ENCODE measurements at regions not wholly inside any gene's neighbourhood (a gene's known extent, or its start where the extent isn't known, plus 50 kb on each side); places are given as distances from the start of the nearest gene placed in this dataset.

DNA sequence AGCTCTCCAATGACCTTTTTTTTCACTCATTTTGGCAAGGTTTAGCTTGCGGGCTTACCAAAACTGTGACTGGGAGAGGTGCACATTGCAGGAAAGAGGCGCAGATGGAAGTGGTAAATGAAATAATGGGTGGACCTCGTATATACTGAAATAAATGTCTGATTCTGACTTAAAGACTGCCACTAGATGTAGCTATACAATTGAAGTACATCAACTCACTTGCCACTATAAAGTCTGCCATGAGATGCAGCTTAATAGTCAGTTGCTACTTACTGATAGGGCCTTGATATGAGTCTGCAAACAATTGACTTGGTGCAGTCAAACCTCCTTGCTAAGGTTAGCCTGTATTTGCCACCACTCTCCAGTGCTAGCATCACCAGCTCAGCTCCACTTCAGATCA, 525.9 kb upstream of the MBL2 start:
- Mint-ChIP-seq H3K4me3 (no peak overlapping the region), H3K27ac (no peak overlapping the region), H3K36me3 (ENCODE audit: insufficient read depth in 1 of 3, low read depth in 3 of 3) (peaks cover 9 to 29% (median 20%) of the 10 kb centered on the region in 3 experiments), H3K9me3 (peaks cover 15 to 18% of the 10 kb centered on the region in 2 experiments), H3K4me1 (no peaks in the 10 kb centered on the region), H3K27me3 (ENCODE audit: low read depth) (no peaks in the 10 kb centered on the region)
- Histone ChIP-seq H4K8ac (replicated peaks; ENCODE audit: insufficient read length, low read depth, low read length) (no peak overlapping the region), H2AK5ac (ENCODE audit: insufficient read length, low read length) (no peak overlapping the region), H2BK20ac (ENCODE audit: low read depth, low read length, poor library complexity, severe bottlenecking) (no peak overlapping the region), H4K20me1 (ENCODE audit: control insufficient read depth, insufficient read depth, insufficient read length) (no peaks in the 10 kb centered on the region), H3K4me1 (ENCODE audit: insufficient read depth, low read length) (no peaks in the 10 kb centered on the region), H3K4ac (ENCODE audit: low read depth, low read length) (no peak overlapping the region), H2BK120ac (ENCODE audit: low read depth, low read length, poor library complexity, severe bottlenecking) (no peak overlapping the region), H2BK5ac (ENCODE audit: insufficient read length, low read length) (no peak overlapping the region), H3K27ac (ENCODE audit: insufficient read length, low read depth, low read length) (no peak overlapping the region), H3K4me2 (ENCODE audit: insufficient read depth, insufficient read length, low read length) (no peak overlapping the region), H4K91ac (ENCODE audit: insufficient read length, low read depth, low read length) (no peak overlapping the region), H3K18ac (ENCODE audit: insufficient read length, low read depth, low read length) (no peak overlapping the region), H3K79me1 (ENCODE audit: insufficient read depth, low read depth, low read length, poor library complexity, severe bottlenecking) (no peaks in the 10 kb centered on the region), H2AFZ (ENCODE audit: low read length) (no peak overlapping the region), H3K14ac (ENCODE audit: insufficient read depth, low read length) (no peak overlapping the region), H3K27me3 (ENCODE audit: insufficient read depth, low read length) (no peaks in the 10 kb centered on the region), H4K5ac (ENCODE audit: insufficient read length, low read depth, low read length) (no peak overlapping the region), H3K56ac (ENCODE audit: insufficient read length, low read depth, low read length) (no peak overlapping the region), H3K79me2 (ENCODE audit: insufficient read depth, low read length) (no peaks in the 10 kb centered on the region), H2BK15ac (ENCODE audit: low read depth, low read length) (no peak overlapping the region), H2BK12ac (ENCODE audit: insufficient read length, low read depth, low read length) (no peak overlapping the region), H3T11ph (ENCODE audit: low read length) (no peak overlapping the region), H3K9me3 (ENCODE audit: control insufficient read depth, low read depth, low read length) (peaks cover 4% of the 10 kb centered on the region), H3K23me2 (ENCODE audit: insufficient read length, low read depth, low read length, poor library complexity, severe bottlenecking) (no peaks in the 10 kb centered on the region), H3K9ac (ENCODE audit: extremely low read depth, insufficient read length, low read length) (no peak overlapping the region), H3K23ac (ENCODE audit: insufficient read length, low read depth, low read length) (no peak overlapping the region)
- no CpG with 5 or more reads among the region's 3 CpGs for WGBS (ENCODE audit: extremely low coverage, insufficient read length, low lambda C conversion rate)
- TF ChIP-seq, protein P1, sequence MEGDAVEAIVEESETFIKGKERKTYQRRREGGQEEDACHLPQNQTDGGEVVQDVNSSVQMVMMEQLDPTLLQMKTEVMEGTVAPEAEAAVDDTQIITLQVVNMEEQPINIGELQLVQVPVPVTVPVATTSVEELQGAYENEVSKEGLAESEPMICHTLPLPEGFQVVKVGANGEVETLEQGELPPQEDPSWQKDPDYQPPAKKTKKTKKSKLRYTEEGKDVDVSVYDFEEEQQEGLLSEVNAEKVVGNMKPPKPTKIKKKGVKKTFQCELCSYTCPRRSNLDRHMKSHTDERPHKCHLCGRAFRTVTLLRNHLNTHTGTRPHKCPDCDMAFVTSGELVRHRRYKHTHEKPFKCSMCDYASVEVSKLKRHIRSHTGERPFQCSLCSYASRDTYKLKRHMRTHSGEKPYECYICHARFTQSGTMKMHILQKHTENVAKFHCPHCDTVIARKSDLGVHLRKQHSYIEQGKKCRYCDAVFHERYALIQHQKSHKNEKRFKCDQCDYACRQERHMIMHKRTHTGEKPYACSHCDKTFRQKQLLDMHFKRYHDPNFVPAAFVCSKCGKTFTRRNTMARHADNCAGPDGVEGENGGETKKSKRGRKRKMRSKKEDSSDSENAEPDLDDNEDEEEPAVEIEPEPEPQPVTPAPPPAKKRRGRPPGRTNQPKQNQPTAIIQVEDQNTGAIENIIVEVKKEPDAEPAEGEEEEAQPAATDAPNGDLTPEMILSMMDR (conservative IDR thresholded peaks at IDR 0.05) = no peak
- no peak for DNase-seq
